ENCODE measurements at regions not wholly inside any gene's neighbourhood (a gene's known extent, or its start where the extent isn't known, plus 50 kb on each side); places are given as distances from the start of the nearest gene placed in this dataset.

DNA sequence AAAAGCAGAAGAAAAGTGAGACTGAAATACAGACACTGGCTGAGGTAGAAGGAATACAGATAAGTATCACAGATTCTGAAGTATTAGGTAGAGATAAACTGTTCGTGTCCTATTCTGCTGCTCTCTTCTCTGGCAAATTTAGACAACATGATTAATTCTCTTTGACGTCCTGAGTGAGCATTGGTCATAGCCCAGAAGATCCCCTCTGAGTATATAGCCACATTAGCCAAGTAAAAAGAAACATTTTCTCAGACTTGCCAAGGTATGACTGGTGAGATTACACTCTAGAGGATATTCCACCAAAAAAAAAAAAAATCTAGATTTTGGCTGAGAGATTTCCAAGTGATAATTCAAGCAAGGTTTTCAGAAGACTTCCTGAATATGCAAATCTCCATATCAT is 111.4 kb upstream of the ALCAM start:
- no peak overlapping the region for H4K91ac ChIP-seq (ENCODE audit: insufficient read length, low read depth, low read length)
- H3K56ac ChIP-seq (ENCODE audit: insufficient read length, low read depth, low read length), result no peak overlapping the region
- H3K79me1 ChIP-seq (ENCODE audit: insufficient read depth, low read depth, low read length, poor library complexity, severe bottlenecking), result no peaks in the 10 kb centered on the region
- H3K4me1 ChIP-seq (ENCODE audit: insufficient read depth, low read length), result no peaks in the 10 kb centered on the region; the same call in 1 of the 2 replicates
- no peak overlapping the region for H3K18ac ChIP-seq (ENCODE audit: insufficient read length, low read depth, low read length)
- Mint-ChIP-seq H3K36me3 (ENCODE audit: insufficient read depth in 1 of 3, low read depth in 3 of 3) (peaks cover 10 to 21% (median 11%) of the 10 kb centered on the region in 3 experiments), H3K27me3 (ENCODE audit: low read depth) (no peaks in the 10 kb centered on the region), H3K4me3 (no peak overlapping the region), H3K27ac (no peak overlapping the region), H3K9me3 (peaks cover 14 to 16% of the 10 kb centered on the region in 2 experiments), H3K4me1 (peaks cover 31 to 36% of the 10 kb centered on the region in 2 experiments)
- no peaks in the 10 kb centered on the region for H3K9me3 ChIP-seq (ENCODE audit: control insufficient read depth, low read depth, low read length)
- H3K23me2 ChIP-seq (ENCODE audit: insufficient read length, low read depth, low read length, poor library complexity, severe bottlenecking), result no peaks in the 10 kb centered on the region
- no peak overlapping the region for H2BK12ac ChIP-seq (ENCODE audit: insufficient read length, low read depth, low read length)
- no peak overlapping the region for H2BK5ac ChIP-seq (ENCODE audit: insufficient read length, low read length)
- H3K27ac ChIP-seq (ENCODE audit: insufficient read length, low read depth, low read length), result no peak overlapping the region
- H2AK5ac ChIP-seq (ENCODE audit: insufficient read length, low read length), result no peak overlapping the region
- H3K4ac ChIP-seq (ENCODE audit: low read depth, low read length), result no peak overlapping the region
- H3K14ac ChIP-seq (ENCODE audit: insufficient read depth, low read length), result no peak overlapping the region
- no peak for DNase-seq
- H3K23ac ChIP-seq (ENCODE audit: insufficient read length, low read depth, low read length), result no peak overlapping the region
- H4K5ac ChIP-seq (ENCODE audit: insufficient read length, low read depth, low read length), result no peak overlapping the region
- no peaks in the 10 kb centered on the region for H3K27me3 ChIP-seq (ENCODE audit: insufficient read depth, low read length)
- H4K8ac ChIP-seq (replicated peaks; ENCODE audit: insufficient read length, low read depth, low read length), result no peak overlapping the region
- no peak overlapping the region for H2BK20ac ChIP-seq (ENCODE audit: low read depth, low read length, poor library complexity, severe bottlenecking)
- no peak overlapping the region for H2AFZ ChIP-seq (ENCODE audit: low read length)
- H2BK15ac ChIP-seq (ENCODE audit: low read depth, low read length), result no peak overlapping the region
- no peak overlapping the region for H3T11ph ChIP-seq (ENCODE audit: low read length)
- no peaks in the 10 kb centered on the region for H4K20me1 ChIP-seq (ENCODE audit: control insufficient read depth, insufficient read depth, insufficient read length)
- no peak overlapping the region for H3K4me2 ChIP-seq (ENCODE audit: insufficient read depth, insufficient read length, low read length)
- H3K9ac ChIP-seq (ENCODE audit: extremely low read depth, insufficient read length, low read length), result no peak overlapping the region
- no CpG with 5 or more reads among the region's 2 CpGs for WGBS (ENCODE audit: extremely low coverage, insufficient read length, low lambda C conversion rate)
- TF ChIP-seq, protein P1, sequence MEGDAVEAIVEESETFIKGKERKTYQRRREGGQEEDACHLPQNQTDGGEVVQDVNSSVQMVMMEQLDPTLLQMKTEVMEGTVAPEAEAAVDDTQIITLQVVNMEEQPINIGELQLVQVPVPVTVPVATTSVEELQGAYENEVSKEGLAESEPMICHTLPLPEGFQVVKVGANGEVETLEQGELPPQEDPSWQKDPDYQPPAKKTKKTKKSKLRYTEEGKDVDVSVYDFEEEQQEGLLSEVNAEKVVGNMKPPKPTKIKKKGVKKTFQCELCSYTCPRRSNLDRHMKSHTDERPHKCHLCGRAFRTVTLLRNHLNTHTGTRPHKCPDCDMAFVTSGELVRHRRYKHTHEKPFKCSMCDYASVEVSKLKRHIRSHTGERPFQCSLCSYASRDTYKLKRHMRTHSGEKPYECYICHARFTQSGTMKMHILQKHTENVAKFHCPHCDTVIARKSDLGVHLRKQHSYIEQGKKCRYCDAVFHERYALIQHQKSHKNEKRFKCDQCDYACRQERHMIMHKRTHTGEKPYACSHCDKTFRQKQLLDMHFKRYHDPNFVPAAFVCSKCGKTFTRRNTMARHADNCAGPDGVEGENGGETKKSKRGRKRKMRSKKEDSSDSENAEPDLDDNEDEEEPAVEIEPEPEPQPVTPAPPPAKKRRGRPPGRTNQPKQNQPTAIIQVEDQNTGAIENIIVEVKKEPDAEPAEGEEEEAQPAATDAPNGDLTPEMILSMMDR (conservative IDR thresholded peaks at IDR 0.05), result no peak
- H3K79me2 ChIP-seq (ENCODE audit: insufficient read depth, low read length), result no peaks in the 10 kb centered on the region
- no peak overlapping the region for H2BK120ac ChIP-seq (ENCODE audit: low read depth, low read length, poor library complexity, severe bottlenecking)
